ENCODE measurements at regions not wholly inside any gene's neighbourhood (a gene's known extent, or its start where the extent isn't known, plus 50 kb on each side); places are given as distances from the start of the nearest gene placed in this dataset.

- DNase-seq = no peak
- intact Hi-C loops (cut with DNase I) = no loop called here
Observed at GRCh38 chr11:108994887-108995286, 330.0 kb downstream of the DDX10 start.

GRCh38 chr11:108997826-108998225 lies 333.0 kb downstream of the DDX10 start:
- intact Hi-C loops (cut with DNase I) = no loop called here
- no peak for DNase-seq

- intact Hi-C loops (cut with DNase I) = no loop called here
- no peak for DNase-seq
Observed at GRCh38 chr11:109000531-109000930, 335.7 kb downstream of the DDX10 start.

GRCh38 chr11:109001585-109001984 lies 336.7 kb downstream of the DDX10 start:
- DNase-seq = no peak
- intact Hi-C loops (cut with DNase I) = no loop called here

GRCh38 chr11:109012991-109013390 lies 348.1 kb downstream of the DDX10 start:
- no peak for DNase-seq
- intact Hi-C loops (cut with DNase I) = no loop called here

- no peak for DNase-seq
- intact Hi-C loops (cut with DNase I) = no loop called here
Observed at GRCh38 chr11:109015283-109015682, 350.4 kb downstream of the DDX10 start.

GRCh38 chr11:109016724-109017123 lies 351.9 kb downstream of the DDX10 start:
- intact Hi-C loops (cut with DNase I) = no loop called here
- no peak for DNase-seq

GRCh38 chr11:109017489-109017888 lies 352.6 kb downstream of the DDX10 start:
- intact Hi-C loops (cut with DNase I) = no loop called here
- no peak for DNase-seq

GRCh38 chr11:109018639-109019038 lies 353.8 kb downstream of the DDX10 start:
- DNase-seq = no peak
- intact Hi-C loops (cut with DNase I) = no loop called here

- DNase-seq = no peak
- intact Hi-C loops (cut with DNase I) = no loop called here
Observed at GRCh38 chr11:109019342-109019936, 354.6 kb downstream of the DDX10 start.

GRCh38 chr11:109023036-109023435 lies 358.2 kb downstream of the DDX10 start:
- no peak for DNase-seq
- intact Hi-C loops (cut with DNase I) = no loop called here

- DNase-seq = no peak
- intact Hi-C loops (cut with DNase I) = no loop called here
Observed at GRCh38 chr11:109026891-109027489, 362.1 kb downstream of the DDX10 start.

GRCh38 chr11:109027851-109028250 lies 363.0 kb downstream of the DDX10 start:
- intact Hi-C loops (cut with DNase I) = no loop called here
- DNase-seq = no peak

- intact Hi-C loops (cut with DNase I) = no loop called here
- DNase-seq = no peak
Observed at GRCh38 chr11:109029927-109030326, 365.1 kb downstream of the DDX10 start.

GRCh38 chr11:109033627-109034338 lies 368.9 kb downstream of the DDX10 start:
- DNase-seq = no peak

GRCh38 chr11:109034339-109034696 lies 369.4 kb downstream of the DDX10 start:
- intact Hi-C loops (cut with DNase I) = no loop called here
- no peak for DNase-seq

More at GRCh38 chr11:109033627-109034338, 368.9 kb downstream of the DDX10 start:
- intact Hi-C loops (cut with DNase I) = no loop called here

- DNase-seq = no peak
- intact Hi-C loops (cut with DNase I) = no loop called here
Observed at GRCh38 chr11:109035284-109035683, 370.4 kb downstream of the DDX10 start.

GRCh38 chr11:109036011-109036410 lies 371.1 kb downstream of the DDX10 start:
- intact Hi-C loops (cut with DNase I) = no loop called here
- no peak for DNase-seq

GRCh38 chr11:109037856-109038780 lies 373.2 kb downstream of the DDX10 start:
- intact Hi-C loops (cut with DNase I) = no loop called here
- peak in 36 of 42 donors; percentile 3 to 76 (median 34) for DNase-seq

GRCh38 chr11:109039611-109040010 lies 374.7 kb downstream of the DDX10 start:
- no peak for DNase-seq
- intact Hi-C loops (cut with DNase I) = no loop called here

Measured in head of caudate nucleus (tissue), 42 donors.